GM18520 (cell line): ENCODE measurements at regions not wholly inside any gene's neighbourhood (a gene's known extent, or its start where the extent isn't known, plus 50 kb on each side); places are given as distances from the start of the nearest gene placed in this dataset.

Source experiments
- ATAC-seq: cut with Tn5 transposase; IDR thresholded peaks from one replicate; pipeline ENCODE4 v1.9.1; 2021; ENCODE audit not compliant: unreplicated experiment

GRCh38 chr19:27780367-27781075, 1432.4 kb downstream of the UQCRFS1 start:
- no peak for ATAC-seq

- no peak for ATAC-seq
Measured at GRCh38 chr19:27779954-27780353, 1433.0 kb downstream of the UQCRFS1 start.

- ATAC-seq = no peak
Measured at GRCh38 chr19:27777726-27778125, 1435.2 kb downstream of the UQCRFS1 start.

- no peak for ATAC-seq
Measured at GRCh38 chr19:27777242-27777641, 1435.7 kb downstream of the UQCRFS1 start.

GRCh38 chr19:27776524-27776923, 1436.4 kb downstream of the UQCRFS1 start:
- no peak for ATAC-seq

GRCh38 chr19:27776020-27776419, 1436.9 kb downstream of the UQCRFS1 start:
- ATAC-seq = no peak

- no peak for ATAC-seq
Measured at GRCh38 chr19:27775395-27775794, 1437.6 kb downstream of the UQCRFS1 start.

GRCh38 chr19:27774827-27775226, 1438.1 kb downstream of the UQCRFS1 start:
- ATAC-seq = no peak

GRCh38 chr19:27774337-27774736, 1438.6 kb downstream of the UQCRFS1 start:
- ATAC-seq = no peak

- no peak for ATAC-seq
Measured at GRCh38 chr19:27773318-27774094, 1439.4 kb downstream of the UQCRFS1 start.

GRCh38 chr19:27772059-27772458, 1440.9 kb downstream of the UQCRFS1 start:
- ATAC-seq = no peak

- no peak for ATAC-seq
Measured at GRCh38 chr19:27770095-27770494, 1442.9 kb downstream of the UQCRFS1 start.

- ATAC-seq = no peak
Measured at GRCh38 chr19:27767234-27767633, 1445.7 kb downstream of the UQCRFS1 start.

GRCh38 chr19:27765912-27766725, 1446.8 kb downstream of the UQCRFS1 start:
- ATAC-seq = no peak

GRCh38 chr19:27765397-27765796, 1447.6 kb downstream of the UQCRFS1 start:
- no peak for ATAC-seq

GRCh38 chr19:27764186-27764804, 1448.7 kb downstream of the UQCRFS1 start:
- ATAC-seq = no peak

GRCh38 chr19:27762933-27763332, 1450.0 kb downstream of the UQCRFS1 start:
- ATAC-seq = no peak

- ATAC-seq = no peak
Measured at GRCh38 chr19:27759896-27760295, 1453.1 kb downstream of the UQCRFS1 start.

GRCh38 chr19:27758626-27759505, 1454.1 kb downstream of the UQCRFS1 start:
- no peak for ATAC-seq

- no peak for ATAC-seq
Measured at GRCh38 chr19:27754700-27755099, 1458.3 kb downstream of the UQCRFS1 start.
